ENCODE measurements at regions not wholly inside any gene's neighbourhood (a gene's known extent, or its start where the extent isn't known, plus 50 kb on each side); places are given as distances from the start of the nearest gene placed in this dataset.

GRCh38 chr2:216283038-216283900 is 89.0 kb downstream of the MARCHF4 start:
- H3K36me3 ChIP-seq: no peaks in the 10 kb centered on the region
- no peak overlapping the region for H3K4me3 ChIP-seq
- ATAC-seq: no peak
- H3K27me3 ChIP-seq: peaks cover 25% of the 10 kb centered on the region
- H3K4me1 ChIP-seq: peaks cover 0 to 15% (median 0%) of the 10 kb centered on the region in 3 donors
- TF ChIP-seq EP300 (IDR thresholded peaks at IDR 0.05) (no peak), POLR2A (IDR thresholded peaks at IDR 0.05) (no peak), POLR2AphosphoS5 (IDR thresholded peaks at IDR 0.05) (no peak)
- TF ChIP-seq, protein P1, sequence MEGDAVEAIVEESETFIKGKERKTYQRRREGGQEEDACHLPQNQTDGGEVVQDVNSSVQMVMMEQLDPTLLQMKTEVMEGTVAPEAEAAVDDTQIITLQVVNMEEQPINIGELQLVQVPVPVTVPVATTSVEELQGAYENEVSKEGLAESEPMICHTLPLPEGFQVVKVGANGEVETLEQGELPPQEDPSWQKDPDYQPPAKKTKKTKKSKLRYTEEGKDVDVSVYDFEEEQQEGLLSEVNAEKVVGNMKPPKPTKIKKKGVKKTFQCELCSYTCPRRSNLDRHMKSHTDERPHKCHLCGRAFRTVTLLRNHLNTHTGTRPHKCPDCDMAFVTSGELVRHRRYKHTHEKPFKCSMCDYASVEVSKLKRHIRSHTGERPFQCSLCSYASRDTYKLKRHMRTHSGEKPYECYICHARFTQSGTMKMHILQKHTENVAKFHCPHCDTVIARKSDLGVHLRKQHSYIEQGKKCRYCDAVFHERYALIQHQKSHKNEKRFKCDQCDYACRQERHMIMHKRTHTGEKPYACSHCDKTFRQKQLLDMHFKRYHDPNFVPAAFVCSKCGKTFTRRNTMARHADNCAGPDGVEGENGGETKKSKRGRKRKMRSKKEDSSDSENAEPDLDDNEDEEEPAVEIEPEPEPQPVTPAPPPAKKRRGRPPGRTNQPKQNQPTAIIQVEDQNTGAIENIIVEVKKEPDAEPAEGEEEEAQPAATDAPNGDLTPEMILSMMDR (IDR thresholded peaks at IDR 0.05): no peak
- WGBS, 2 donors (ENCODE audit: low coverage in 1 of 2): 89 to 91% methylated on average over 1 to 4 of the region's 12 CpGs
- H3K9me3 ChIP-seq: no peaks in the 10 kb centered on the region
- H3K27ac ChIP-seq: no peak overlapping the region

- TF ChIP-seq POLR2A (IDR thresholded peaks at IDR 0.05) (no peak), POLR2AphosphoS5 (IDR thresholded peaks at IDR 0.05) (no peak), EP300 (IDR thresholded peaks at IDR 0.05) (no peak)
- TF ChIP-seq, protein P1 (IDR thresholded peaks at IDR 0.05): no peak
- Histone ChIP-seq H3K4me3 (no peak overlapping the region), H3K9me3 (no peaks in the 10 kb centered on the region), H3K36me3 (no peaks in the 10 kb centered on the region), H3K27me3 (peaks cover 19% of the 10 kb centered on the region), H3K4me1 (peaks cover 0 to 15% (median 0%) of the 10 kb centered on the region in 3 donors), H3K27ac (no peak overlapping the region)
- 67% methylated on average over 2 of the region's 2 CpGs; no CpG with 5 or more reads in 1 of the 2 donors for WGBS, 2 donors (ENCODE audit: low coverage in 1 of 2)
- ATAC-seq: no peak
Observed at GRCh38 chr2:216281876-216282275, 90.4 kb downstream of the MARCHF4 start.

GRCh38 chr2:216281316-216281715 is 91.0 kb downstream of the MARCHF4 start:
- no peaks in the 10 kb centered on the region for H3K9me3 ChIP-seq
- ATAC-seq: no peak
- no peak for TF ChIP-seq EP300 (IDR thresholded peaks at IDR 0.05)
- TF ChIP-seq, protein P1 (IDR thresholded peaks at IDR 0.05): no peak
- TF ChIP-seq POLR2A (IDR thresholded peaks at IDR 0.05): no peak
- no peak for TF ChIP-seq POLR2AphosphoS5 (IDR thresholded peaks at IDR 0.05)

GRCh38 chr2:216279459-216279858 is 92.8 kb downstream of the MARCHF4 start:
- WGBS, 2 donors (ENCODE audit: low coverage in 1 of 2): 28 to 38% methylated on average over 2 of the region's 3 CpGs
- Histone ChIP-seq H3K9me3 (no peaks in the 10 kb centered on the region), H3K27me3 (no peaks in the 10 kb centered on the region), H3K4me1 (peaks cover 0 to 15% (median 0%) of the 10 kb centered on the region in 3 donors), H3K4me3 (no peak overlapping the region), H3K36me3 (no peaks in the 10 kb centered on the region), H3K27ac (no peak overlapping the region)
- ATAC-seq: peak; percentile 69
- TF ChIP-seq, protein P1 (IDR thresholded peaks at IDR 0.05): no peak
- TF ChIP-seq POLR2AphosphoS5 (IDR thresholded peaks at IDR 0.05): no peak
- no peak for TF ChIP-seq EP300 (IDR thresholded peaks at IDR 0.05)
- TF ChIP-seq POLR2A (IDR thresholded peaks at IDR 0.05): no peak

More at GRCh38 chr2:216281316-216281715, 91.0 kb downstream of the MARCHF4 start:
- no peaks in the 10 kb centered on the region for H3K36me3 ChIP-seq
- no CpG with 5 or more reads among the region's 1 CpG for WGBS, 2 donors (ENCODE audit: low coverage in 1 of 2)
- peaks cover 0 to 15% (median 0%) of the 10 kb centered on the region in 3 donors for H3K4me1 ChIP-seq
- H3K27ac ChIP-seq: no peak overlapping the region
- peaks cover 13% of the 10 kb centered on the region for H3K27me3 ChIP-seq
- H3K4me3 ChIP-seq: no peak overlapping the region

GRCh38 chr2:216279031-216279430 is 93.3 kb downstream of the MARCHF4 start:
- no peak overlapping the region for H3K27ac ChIP-seq
- TF ChIP-seq POLR2AphosphoS5 (IDR thresholded peaks at IDR 0.05) (no peak), EP300 (IDR thresholded peaks at IDR 0.05) (no peak), POLR2A (IDR thresholded peaks at IDR 0.05) (no peak)
- TF ChIP-seq, protein P1 (IDR thresholded peaks at IDR 0.05): no peak
- H3K9me3 ChIP-seq: no peaks in the 10 kb centered on the region
- peaks cover 2% of the 10 kb centered on the region for H3K27me3 ChIP-seq
- no peak overlapping the region for H3K4me3 ChIP-seq
- H3K36me3 ChIP-seq: no peaks in the 10 kb centered on the region
- peak; percentile 36 for ATAC-seq
- WGBS, 2 donors (ENCODE audit: low coverage in 1 of 2): 34 to 69% methylated on average over 5 of the region's 5 CpGs
- H3K4me1 ChIP-seq: peaks cover 0 to 15% (median 0%) of the 10 kb centered on the region in 3 donors
